Middle frontal gyrus (tissue), 1 donor: ENCODE measurements at regions not wholly inside any gene's neighbourhood (a gene's known extent, or its start where the extent isn't known, plus 50 kb on each side); places are given as distances from the start of the nearest gene placed in this dataset.
"Not testable (repeated sequence)": the region's sequence is repeated elsewhere in the genome, so short reads cannot be mapped to it uniquely, and the experiment has no call there.

Experiments used
- DNase-seq: peaks from one replicate; pipeline ENCODE4 v3.0.0-alpha.2; 2015; ENCODE audit warnings: low spot score; ENCODE audit errors: extremely low spot score

GRCh38 chr2:172285010-172285621 is 142.3 kb upstream of the ITGA6 start:
- no peak for DNase-seq

GRCh38 chr2:172285760-172286159 is 141.6 kb upstream of the ITGA6 start:
- no peak for DNase-seq

DNA sequence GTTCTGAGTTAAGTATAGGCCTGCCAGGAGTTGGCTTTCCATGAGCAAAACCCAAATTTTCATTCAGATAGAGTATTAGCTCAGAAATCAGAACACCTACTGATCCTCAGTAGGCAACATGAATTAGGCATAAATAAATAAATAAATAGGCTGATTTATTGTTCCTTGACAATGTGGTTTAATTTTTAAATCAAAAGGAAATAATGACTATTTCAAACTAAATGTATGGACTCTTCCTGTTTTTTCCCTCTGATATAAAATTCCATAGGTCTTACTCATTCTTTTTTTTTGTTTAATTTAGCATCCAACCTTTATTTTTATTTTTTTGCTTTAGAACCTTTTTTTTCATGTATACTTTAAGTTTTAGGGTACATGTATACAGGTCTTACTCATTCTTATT is 140.2 kb upstream of the ITGA6 start:
- no peak for DNase-seq

- DNase-seq, result no peak
These were observed 139.6 kb upstream of the ITGA6 start for GRCh38 chr2:172287605-172288315.

GRCh38 chr2:172288603-172289002 is 138.8 kb upstream of the ITGA6 start:
- DNase-seq, result no peak

DNA sequence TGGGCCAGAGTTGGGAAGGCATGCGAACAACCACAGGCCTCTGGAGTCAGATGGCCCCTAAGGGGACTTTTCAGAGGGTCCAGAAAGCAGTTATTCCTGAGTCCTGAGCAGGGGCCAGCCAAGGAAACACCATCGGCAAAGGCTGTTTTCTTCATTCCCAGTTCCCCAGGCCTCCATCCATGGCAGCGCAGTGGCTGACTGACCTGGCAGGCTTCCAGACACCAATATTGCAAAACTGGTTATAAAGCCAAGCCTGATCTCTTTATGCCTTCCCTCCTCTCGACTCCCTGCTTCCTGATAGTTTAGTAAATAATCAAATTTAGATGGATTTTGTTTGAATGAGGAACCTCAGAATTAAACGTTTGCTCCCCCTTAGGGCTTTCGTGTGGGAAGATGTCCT is 133.4 kb upstream of the ITGA6 start:
- no peak for DNase-seq

DNA sequence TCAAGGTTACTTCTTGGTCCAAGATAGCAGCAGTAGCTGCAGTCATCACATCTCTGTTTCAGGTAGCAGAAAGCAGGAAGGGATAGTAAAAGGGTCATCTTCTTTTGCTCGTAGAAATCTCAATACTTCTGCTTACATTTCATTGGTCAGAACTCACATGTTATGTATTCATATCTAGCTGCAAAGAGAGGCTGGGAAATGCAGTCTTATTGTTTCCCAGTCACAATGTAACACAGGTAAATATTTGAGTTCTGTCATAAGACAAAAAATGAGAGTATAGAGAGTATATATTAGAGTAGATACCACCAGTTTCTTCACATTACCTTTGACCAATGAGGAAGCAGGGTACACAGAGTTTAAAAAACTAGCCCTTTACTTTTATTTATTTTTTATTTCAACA is 132.4 kb upstream of the ITGA6 start:
- no peak for DNase-seq

GRCh38 chr2:172295677-172296076 is 131.7 kb upstream of the ITGA6 start:
- no peak for DNase-seq

- no peak for DNase-seq
These were observed 130.9 kb upstream of the ITGA6 start for GRCh38 chr2:172296267-172297046.

GRCh38 chr2:172297531-172297930 is 129.9 kb upstream of the ITGA6 start:
- no peak for DNase-seq

- DNase-seq, result no peak
These were observed 129.4 kb upstream of the ITGA6 start for GRCh38 chr2:172297950-172298349.

GRCh38 chr2:172299741-172300140 is 127.6 kb upstream of the ITGA6 start:
- no peak for DNase-seq

DNA sequence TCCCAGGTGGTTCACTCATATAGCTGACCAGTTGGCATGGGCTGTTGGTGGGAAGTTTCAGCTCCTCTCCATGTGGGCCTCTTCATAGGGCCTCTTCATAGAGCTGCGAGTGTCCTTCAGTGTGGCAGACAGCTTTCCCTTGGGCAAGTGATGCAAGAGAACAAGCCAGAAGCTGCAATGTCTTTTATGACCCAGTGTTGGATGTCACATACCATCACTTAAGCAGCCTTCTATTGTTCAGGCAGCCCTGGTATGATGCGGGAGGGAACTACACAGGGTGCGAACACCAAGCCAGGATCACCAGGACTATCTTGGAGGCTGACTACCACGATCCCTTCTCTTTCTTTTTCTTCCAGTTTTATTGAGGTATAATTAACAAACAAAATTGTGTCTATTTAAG is 126.5 kb upstream of the ITGA6 start:
- no peak for DNase-seq

GRCh38 chr2:172305066-172305465 is 122.3 kb upstream of the ITGA6 start:
- DNase-seq, result no peak

DNA sequence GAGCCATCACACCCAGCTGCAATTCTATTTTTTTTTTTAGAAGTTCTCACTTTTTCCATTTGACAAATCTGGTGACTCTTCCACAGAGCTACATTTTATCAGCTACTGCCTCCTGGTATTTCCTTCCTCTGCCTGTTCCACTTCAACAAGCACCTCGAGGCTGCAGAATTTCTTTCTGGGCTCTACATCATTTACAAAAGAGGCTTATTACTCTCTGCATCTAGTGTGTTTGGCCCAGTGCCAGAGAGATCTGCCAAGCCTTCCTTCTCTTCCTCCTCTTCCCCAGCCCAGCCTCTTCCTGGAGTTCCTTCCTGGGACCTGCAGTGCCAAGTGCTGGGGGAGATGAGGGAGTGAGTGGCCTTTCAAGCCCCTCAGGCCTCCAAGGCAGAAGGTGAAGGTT is 119.6 kb upstream of the ITGA6 start:
- no peak for DNase-seq

- no peak for DNase-seq
These were observed 119.0 kb upstream of the ITGA6 start for GRCh38 chr2:172308253-172308935.

DNA sequence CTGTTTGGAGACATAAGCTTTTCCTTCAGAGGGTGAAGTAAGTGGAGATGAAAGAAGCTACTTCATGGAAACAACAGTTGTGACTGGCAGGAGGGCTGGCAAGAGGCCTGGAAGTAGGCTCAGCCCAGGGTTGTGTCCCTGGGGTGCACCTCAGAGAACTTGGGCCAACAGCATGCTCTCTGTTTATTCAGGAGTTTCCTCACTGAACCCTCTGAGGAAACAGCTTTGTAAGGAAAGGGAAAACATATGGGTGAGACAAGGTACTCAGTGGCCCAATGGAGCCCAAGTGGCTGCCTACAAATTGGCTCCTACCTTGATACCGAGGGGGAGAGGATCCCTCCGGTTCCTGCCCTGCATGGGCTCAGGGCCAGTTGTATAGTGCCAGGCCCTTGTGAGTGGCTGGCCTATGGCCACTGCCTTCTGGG is 115.5 kb upstream of the ITGA6 start:
- no peak for DNase-seq

GRCh38 chr2:172313715-172314341 is 113.6 kb upstream of the ITGA6 start:
- no peak for DNase-seq

GRCh38 chr2:172315070-172315469 is 112.3 kb upstream of the ITGA6 start:
- not testable (repeated sequence) for DNase-seq

- no peak for DNase-seq
These were observed 105.3 kb upstream of the ITGA6 start for GRCh38 chr2:172322049-172322448.

- DNase-seq, result no peak
These were observed 104.1 kb upstream of the ITGA6 start for GRCh38 chr2:172323256-172323655.
